SU-DHL-6 (cell line): ENCODE measurements at regions not wholly inside any gene's neighbourhood (a gene's known extent, or its start where the extent isn't known, plus 50 kb on each side); places are given as distances from the start of the nearest gene placed in this dataset.

Experiments
- H2AFZ ChIP-seq: fragments of 200-600 bp; sonication (generic); 2 replicates; pipeline ENCODE4 v1.6.1; 2014; ENCODE audit warnings: low read depth, mild to moderate bottlenecking, moderate library complexity, mixed read lengths, antibody characterized with exemption, low read length; ENCODE audit not compliant: severe bottlenecking
- H3F3A ChIP-seq: fragments of 200-600 bp; shearing (Covaris generic); 2 replicates; pipeline ENCODE4 v1.6.0; 2016; ENCODE audit warnings: antibody characterized with exemption, mild to moderate bottlenecking; ENCODE audit not compliant: insufficient read depth
- H3K27ac ChIP-seq: fragments of 200-600 bp; sonication (generic); 2 replicates; pipeline ENCODE4 v1.5.1; 2016; ENCODE audit warnings: low read depth, mild to moderate bottlenecking, low read length, moderate library complexity, mixed read lengths
- H3K27me3 ChIP-seq: fragments of 200-600 bp; sonication (generic), shearing (Covaris generic); 2 replicates; pipeline ENCODE4 v1.6.0; 2014; ENCODE audit warnings: mild to moderate bottlenecking, low read length
- H3K36me3 ChIP-seq: fragments of 200-600 bp; sonication (generic); 2 replicates; pipeline ENCODE4 v1.6.1; 2014; ENCODE audit warnings: mild to moderate bottlenecking, low read length, mixed read lengths
- H3K4me2 ChIP-seq: fragments of 300-600, 200-600 bp; shearing (Covaris generic), sonication (generic); 2 replicates; pipeline ENCODE4 v1.6.0; 2014; ENCODE audit warnings: low read length, low read depth, mild to moderate bottlenecking; ENCODE audit not compliant: poor library complexity, severe bottlenecking
- H3K4me3 ChIP-seq: fragments of 200-600 bp; sonication (generic); 2 replicates; pipeline ENCODE4 v1.5.1; 2014; ENCODE audit warnings: antibody characterized with exemption, low read length, mild to moderate bottlenecking, mixed read lengths; ENCODE audit not compliant: insufficient read depth, poor library complexity, severe bottlenecking
- H3K79me2 ChIP-seq: fragments of 200-600 bp; sonication (generic); 2 replicates; pipeline ENCODE4 v1.6.1; 2014; ENCODE audit warnings: mild to moderate bottlenecking, low read length, moderate library complexity; ENCODE audit not compliant: insufficient read depth
- H3K9ac ChIP-seq: fragments of 200-600 bp; sonication (generic); 2 replicates; pipeline ENCODE4 v1.7.0; 2014; ENCODE audit warnings: mild to moderate bottlenecking, low read length
- H3K9me2 ChIP-seq: fragments of 200-600 bp; sonication (generic); replicated peaks from 2 replicates; pipeline ENCODE4 v1.6.1; 2014; ENCODE audit warnings: low read length; ENCODE audit not compliant: insufficient read depth
- H3K9me3 ChIP-seq: fragments of 200-600 bp; sonication (generic); 2 replicates; pipeline ENCODE4 v1.6.1; 2014; ENCODE audit warnings: low read length, mixed read lengths; ENCODE audit not compliant: insufficient read depth
- H4K20me1 ChIP-seq: fragments of 200-600 bp; sonication (generic); 2 replicates; pipeline ENCODE4 v1.6.1; 2014; ENCODE audit warnings: low read depth, mild to moderate bottlenecking, antibody characterized with exemption, low read length, moderate library complexity, mixed read lengths
- CTCF ChIP-seq: fragments of 200-600 bp; sonication (generic); IDR thresholded peaks from one replicate; pipeline ENCODE4 v1.5.1; 2017; ENCODE audit warnings: antibody characterized with exemption, mild to moderate bottlenecking, low read length, moderate library complexity; ENCODE audit not compliant: insufficient read depth, poor library complexity, severe bottlenecking
- EZH2phosphoT487 ChIP-seq: fragments of 200-600 bp; sonication (generic), shearing (Covaris generic); conservative IDR thresholded peaks from 2 replicates; pipeline ENCODE4 v1.6.1; 2018; ENCODE audit warnings: mild to moderate bottlenecking, antibody characterized with exemption, low read length, moderate library complexity, mixed read lengths

GRCh38 chr3:18558507-18558906 lies 133.4 kb upstream of the SATB1 start:
- Histone ChIP-seq H4K20me1 (no peaks in the 10 kb centered on the region), H3K27me3 (no peaks in the 10 kb centered on the region), H3F3A (no peaks in the 10 kb centered on the region), H3K9me3 (no peaks in the 10 kb centered on the region), H3K27ac (no peak overlapping the region), H3K36me3 (no peaks in the 10 kb centered on the region), H3K79me2 (no peaks in the 10 kb centered on the region), H3K4me2 (no peak overlapping the region), H3K9me2 (no peaks in the 10 kb centered on the region), H3K9ac (no peak overlapping the region), H3K4me3 (no peak overlapping the region), H2AFZ (no peak overlapping the region)
- TF ChIP-seq CTCF (no peak), EZH2phosphoT487 (no peak)

DNA sequence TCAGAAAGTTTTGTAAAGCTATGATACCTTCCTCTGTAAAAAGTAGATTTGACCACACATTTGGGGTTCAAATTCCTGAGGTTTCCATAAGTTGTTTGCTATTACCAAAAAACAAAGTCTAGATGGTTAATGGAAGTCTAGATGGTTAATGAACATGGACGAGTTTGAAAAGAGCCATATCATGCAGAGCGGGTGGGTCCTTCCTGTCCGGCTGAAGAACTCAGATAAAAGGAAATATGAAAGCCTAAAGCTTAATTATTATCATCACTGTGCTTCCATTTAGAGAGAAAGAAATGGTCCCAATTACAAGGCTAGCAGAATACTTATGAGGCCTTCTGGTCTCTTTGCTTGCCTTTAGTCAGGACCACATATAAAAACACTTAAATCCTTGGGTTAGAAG lies 132.1 kb upstream of the SATB1 start:
- no peaks in the 10 kb centered on the region for H3K36me3 ChIP-seq
- no peaks in the 10 kb centered on the region for H3K9me2 ChIP-seq
- H3F3A ChIP-seq = no peaks in the 10 kb centered on the region
- no peaks in the 10 kb centered on the region for H3K9me3 ChIP-seq
- no peaks in the 10 kb centered on the region for H4K20me1 ChIP-seq
- no peak overlapping the region for H3K4me3 ChIP-seq
- no peak overlapping the region for H3K4me2 ChIP-seq
- H3K27ac ChIP-seq = no peak overlapping the region
- H2AFZ ChIP-seq = no peak overlapping the region
- TF ChIP-seq CTCF (no peak), EZH2phosphoT487 (no peak)
- no peaks in the 10 kb centered on the region for H3K27me3 ChIP-seq
- H3K9ac ChIP-seq = no peak overlapping the region
- H3K79me2 ChIP-seq = no peaks in the 10 kb centered on the region

DNA sequence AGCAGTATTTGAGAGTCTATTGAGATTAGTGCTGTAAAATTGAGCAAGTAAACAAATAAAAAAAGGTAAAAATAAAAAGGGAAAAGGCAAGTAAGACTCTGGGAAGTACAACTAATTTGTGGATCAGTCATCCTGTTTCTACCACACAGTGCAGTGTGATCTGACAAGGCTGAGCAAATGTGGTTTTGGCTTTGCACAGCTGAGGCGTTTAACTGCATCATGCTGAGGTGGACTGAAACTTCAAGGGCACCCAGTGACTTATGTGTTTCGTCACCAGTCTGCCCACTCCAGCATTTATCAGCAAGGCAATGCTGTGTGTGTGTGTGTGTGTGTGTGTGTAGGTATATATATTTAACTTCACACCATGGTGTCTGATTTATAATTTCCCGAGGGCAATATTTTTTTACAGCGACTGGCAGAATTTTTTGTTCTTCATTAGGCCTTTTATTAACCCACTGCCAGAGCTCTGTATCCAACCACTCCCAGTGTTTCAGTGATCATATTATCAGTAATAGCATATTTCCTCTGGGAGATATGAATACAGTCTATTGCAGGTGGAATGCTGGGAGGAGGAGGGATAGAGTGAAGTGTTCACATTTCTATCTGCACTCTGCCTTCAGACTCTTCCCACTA lies 131.5 kb upstream of the SATB1 start:
- Histone ChIP-seq H3K9ac (no peak overlapping the region), H3K36me3 (no peaks in the 10 kb centered on the region), H2AFZ (no peak overlapping the region), H3K79me2 (no peaks in the 10 kb centered on the region), H4K20me1 (no peaks in the 10 kb centered on the region), H3K9me2 (no peaks in the 10 kb centered on the region), H3K4me2 (no peak overlapping the region), H3K27ac (no peak overlapping the region), H3K27me3 (no peaks in the 10 kb centered on the region), H3F3A (no peaks in the 10 kb centered on the region), H3K4me3 (no peak overlapping the region), H3K9me3 (no peaks in the 10 kb centered on the region)
- TF ChIP-seq CTCF (no peak), EZH2phosphoT487 (no peak)

- no peak overlapping the region for H3K27ac ChIP-seq
- no peak overlapping the region for H3K9ac ChIP-seq
These were observed 130.9 kb upstream of the SATB1 start for GRCh38 chr3:18556001-18556408.

More at GRCh38 chr3:18556001-18556408, 130.9 kb upstream of the SATB1 start:
- no peak for TF ChIP-seq CTCF
- no peak for TF ChIP-seq EZH2phosphoT487
- no peaks in the 10 kb centered on the region for H3K79me2 ChIP-seq
- H3K4me2 ChIP-seq = no peak overlapping the region
- H3K36me3 ChIP-seq = no peaks in the 10 kb centered on the region
- H4K20me1 ChIP-seq = no peaks in the 10 kb centered on the region
- H3K9me2 ChIP-seq = no peaks in the 10 kb centered on the region
- no peak overlapping the region for H2AFZ ChIP-seq
- no peaks in the 10 kb centered on the region for H3K27me3 ChIP-seq
- no peaks in the 10 kb centered on the region for H3K9me3 ChIP-seq
- no peak overlapping the region for H3K4me3 ChIP-seq
- no peaks in the 10 kb centered on the region for H3F3A ChIP-seq
